ENCODE measurements at regions not wholly inside any gene's neighbourhood (a gene's known extent, or its start where the extent isn't known, plus 50 kb on each side); places are given as distances from the start of the nearest gene placed in this dataset.

- Histone ChIP-seq H3K27me3 (replicated peaks; ENCODE audit: control insufficient read depth, insufficient read depth, low read length) (no peaks in the 10 kb centered on the region), H3K36me3 (ENCODE audit: control insufficient read depth, insufficient read depth, low read length) (no peaks in the 10 kb centered on the region), H3K4me3 (replicated peaks; ENCODE audit: low read depth, low read length) (no peak overlapping the region)
- no peak for DNase-seq (ENCODE audit: extremely low read depth, insufficient read length)
- TF ChIP-seq CTCF (IDR thresholded peaks at IDR 0.05; ENCODE audit: insufficient read depth, low read length, poor library complexity, severe bottlenecking): no peak
Observed at GRCh38 chr2:118565786-118566540, 281.5 kb downstream of the EN1 start.

DNA sequence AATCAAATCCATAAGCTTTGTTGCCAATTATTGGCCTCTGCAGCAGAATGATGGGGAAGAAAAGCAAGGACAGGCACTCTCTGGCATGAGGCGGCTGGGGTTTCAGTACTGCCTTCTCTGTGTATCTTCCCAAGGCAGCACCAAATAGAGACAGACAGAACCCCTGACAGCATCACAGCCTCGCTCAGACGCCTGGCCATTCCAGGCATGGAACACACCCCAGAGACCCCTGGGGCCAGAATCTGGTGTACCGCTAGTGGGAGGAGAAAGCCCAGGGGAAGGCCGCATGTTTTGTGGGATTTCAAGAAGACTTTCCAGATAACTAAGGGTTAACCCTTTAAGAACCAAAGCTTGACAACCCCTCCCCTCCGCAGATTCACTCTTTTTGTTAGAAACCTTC, 282.1 kb downstream of the EN1 start:
- Histone ChIP-seq H3K36me3 (ENCODE audit: control insufficient read depth, insufficient read depth, low read length) (no peaks in the 10 kb centered on the region), H3K27me3 (replicated peaks; ENCODE audit: control insufficient read depth, insufficient read depth, low read length) (no peaks in the 10 kb centered on the region), H3K4me3 (replicated peaks; ENCODE audit: low read depth, low read length) (no peak overlapping the region)
- no peak for DNase-seq (ENCODE audit: extremely low read depth, insufficient read length)
- no peak for TF ChIP-seq CTCF (IDR thresholded peaks at IDR 0.05; ENCODE audit: insufficient read depth, low read length, poor library complexity, severe bottlenecking)

DNA sequence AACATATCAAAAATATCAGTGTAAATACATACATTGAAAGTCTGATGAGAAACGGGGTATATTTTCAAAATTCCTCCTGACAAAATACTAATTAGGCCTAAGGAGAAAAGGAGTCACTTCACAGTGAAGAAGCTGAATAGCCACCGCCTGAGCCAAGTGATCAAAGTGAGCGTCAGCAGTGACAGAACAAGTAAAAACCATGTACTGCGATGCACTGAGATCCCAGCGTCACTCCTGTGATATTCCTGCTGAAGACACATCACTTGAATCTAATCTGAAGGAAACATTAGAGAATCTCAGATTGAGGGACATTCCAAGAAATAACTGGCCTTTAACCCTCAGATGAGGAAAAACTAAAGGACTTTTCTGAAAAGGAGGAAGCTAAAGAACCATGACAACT, 285.3 kb downstream of the EN1 start:
- TF ChIP-seq CTCF (IDR thresholded peaks at IDR 0.05; ENCODE audit: insufficient read depth, low read length, poor library complexity, severe bottlenecking): no peak
- H3K36me3 ChIP-seq (ENCODE audit: control insufficient read depth, insufficient read depth, low read length): no peaks in the 10 kb centered on the region
- H3K27me3 ChIP-seq (replicated peaks; ENCODE audit: control insufficient read depth, insufficient read depth, low read length): no peaks in the 10 kb centered on the region
- no peak for DNase-seq (ENCODE audit: extremely low read depth, insufficient read length)
- H3K4me3 ChIP-seq (replicated peaks; ENCODE audit: low read depth, low read length): no peak overlapping the region

GRCh38 chr2:118558846-118559245, 288.6 kb downstream of the EN1 start:
- Histone ChIP-seq H3K27me3 (replicated peaks; ENCODE audit: control insufficient read depth, insufficient read depth, low read length) (no peaks in the 10 kb centered on the region), H3K4me3 (replicated peaks; ENCODE audit: low read depth, low read length) (no peak overlapping the region), H3K36me3 (ENCODE audit: control insufficient read depth, insufficient read depth, low read length) (no peaks in the 10 kb centered on the region)
- no peak for TF ChIP-seq CTCF (IDR thresholded peaks at IDR 0.05; ENCODE audit: insufficient read depth, low read length, poor library complexity, severe bottlenecking)
- DNase-seq (ENCODE audit: extremely low read depth, insufficient read length): no peak

GRCh38 chr2:118557791-118558190, 289.7 kb downstream of the EN1 start:
- Histone ChIP-seq H3K4me3 (replicated peaks; ENCODE audit: low read depth, low read length) (no peak overlapping the region), H3K27me3 (replicated peaks; ENCODE audit: control insufficient read depth, insufficient read depth, low read length) (no peaks in the 10 kb centered on the region), H3K36me3 (ENCODE audit: control insufficient read depth, insufficient read depth, low read length) (no peaks in the 10 kb centered on the region)
- no peak for TF ChIP-seq CTCF (IDR thresholded peaks at IDR 0.05; ENCODE audit: insufficient read depth, low read length, poor library complexity, severe bottlenecking)
- no peak for DNase-seq (ENCODE audit: extremely low read depth, insufficient read length)

DNA sequence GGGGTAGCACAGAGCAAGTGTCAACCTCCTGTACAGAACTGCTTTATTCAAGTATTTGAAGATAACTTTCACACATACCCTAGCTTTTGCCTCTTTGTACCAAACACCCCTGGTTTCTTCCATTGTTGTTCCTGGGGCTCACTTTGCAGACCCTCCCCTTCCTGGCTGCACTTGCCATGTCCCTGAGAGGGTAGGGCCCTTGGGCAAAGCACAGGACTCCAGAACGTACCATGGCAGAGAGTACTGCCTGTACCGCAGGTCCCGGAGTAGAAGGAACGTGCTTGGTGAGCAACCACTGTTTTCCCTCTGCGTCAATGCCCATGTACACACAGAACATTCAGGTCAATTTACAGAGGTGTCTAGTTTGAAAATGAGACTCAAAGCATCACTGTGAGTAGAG, 290.4 kb downstream of the EN1 start:
- Histone ChIP-seq H3K36me3 (ENCODE audit: control insufficient read depth, insufficient read depth, low read length) (no peaks in the 10 kb centered on the region), H3K27me3 (replicated peaks; ENCODE audit: control insufficient read depth, insufficient read depth, low read length) (no peaks in the 10 kb centered on the region), H3K4me3 (replicated peaks; ENCODE audit: low read depth, low read length) (no peak overlapping the region)
- DNase-seq (ENCODE audit: extremely low read depth, insufficient read length): no peak
- TF ChIP-seq CTCF (IDR thresholded peaks at IDR 0.05; ENCODE audit: insufficient read depth, low read length, poor library complexity, severe bottlenecking): no peak
